Fibroblast of lung (primary cell): ENCODE measurements at regions not wholly inside any gene's neighbourhood (a gene's known extent, or its start where the extent isn't known, plus 50 kb on each side); places are given as distances from the start of the nearest gene placed in this dataset.

Experiments used
- DNase-seq, 2 donors: peaks; one replicate each; pipeline versions ENCODE4 v3.0.0 to v3.0.0-alpha.2; 2010; ENCODE audit warnings: low read depth in 2 of 2
- H2AFZ ChIP-seq: 2 replicates; pipeline ENCODE4 v1.5.1; 2012; ENCODE audit warnings: low read length, control low read depth, inconsistent platforms
- H3K27ac ChIP-seq: 2 replicates; pipeline ENCODE4 v1.5.1; 2011; ENCODE audit warnings: low read length, control low read depth; ENCODE audit not compliant: insufficient read depth
- H3K27me3 ChIP-seq: 2 replicates; pipeline ENCODE4 v1.5.1; 2011; ENCODE audit warnings: mild to moderate bottlenecking, low read length; ENCODE audit not compliant: control insufficient read depth, insufficient read depth
- H3K36me3 ChIP-seq: 2 replicates; pipeline ENCODE4 v1.5.1; 2011; ENCODE audit warnings: low read length; ENCODE audit not compliant: control insufficient read depth, insufficient read depth
- H3K4me1 ChIP-seq: 2 replicates; pipeline ENCODE4 v1.5.1; 2011; ENCODE audit warnings: low read length; ENCODE audit not compliant: control insufficient read depth, insufficient read depth; ENCODE audit errors: extremely low read depth
- H3K4me2 ChIP-seq: 2 replicates; pipeline ENCODE4 v1.5.1; 2011; ENCODE audit warnings: low read length, control low read depth; ENCODE audit not compliant: insufficient read depth; ENCODE audit errors: extremely low read depth
- H3K4me3 ChIP-seq, 4 experiments: fragments of 200-600 bp in 1 of 4; sonication (generic) in 1 of 4; replicated peaks in 1 of 4; 2 replicates each; pipeline ENCODE4 v1.5.1; 2011 to 2016; ENCODE audit warnings: low read length in 4 of 4, low read depth in 3 of 4, mild to moderate bottlenecking in 3 of 4, control low read depth in 2 of 4, inconsistent platforms in 1 of 4, mixed read lengths in 1 of 4; ENCODE audit not compliant: insufficient read depth in 1 of 4; ENCODE audit errors: control extremely low read depth in 1 of 4
- H3K79me2 ChIP-seq: 2 replicates; pipeline ENCODE4 v1.5.1; 2012; ENCODE audit warnings: mild to moderate bottlenecking, low read length, inconsistent platforms; ENCODE audit not compliant: control insufficient read depth, insufficient read depth
- H3K9ac ChIP-seq: 2 replicates; pipeline ENCODE4 v1.5.1; 2011; ENCODE audit warnings: mild to moderate bottlenecking, low read length, control low read depth; ENCODE audit not compliant: insufficient read depth
- H3K9me3 ChIP-seq: 2 replicates; pipeline ENCODE4 v1.5.1; 2012; ENCODE audit warnings: low read depth, low read length; ENCODE audit not compliant: control insufficient read depth, insufficient read depth
- H4K20me1 ChIP-seq: 2 replicates; pipeline ENCODE4 v1.5.1; 2011; ENCODE audit warnings: low read length; ENCODE audit not compliant: control insufficient read depth, insufficient read depth; ENCODE audit errors: extremely low read depth
- CTCF ChIP-seq, 2 donors: IDR thresholded peaks in 1 of 2; conservative IDR thresholded peaks in 1 of 2; 1 replicate in 1 of 2; 2 replicates in 1 of 2; pipeline ENCODE4 v1.5.1; 2011 to 2012; ENCODE audit warnings: low read length in 2 of 2, control low read depth in 1 of 2, inconsistent platforms in 1 of 2, low read depth in 1 of 2, mild to moderate bottlenecking in 1 of 2
- EZH2 ChIP-seq: IDR thresholded peaks from 2 replicates; pipeline ENCODE4 v1.5.1; 2012; ENCODE audit warnings: low read length, control low read depth, mild to moderate bottlenecking; ENCODE audit errors: missing control alignments

GRCh38 chr6:56005426-56005825 is 130.0 kb upstream of the BMP5 start:
- Histone ChIP-seq H3K27me3 (no peaks in the 10 kb centered on the region), H3K9me3 (no peaks in the 10 kb centered on the region), H3K79me2 (no peaks in the 10 kb centered on the region), H4K20me1 (no peaks in the 10 kb centered on the region), H3K36me3 (no peaks in the 10 kb centered on the region), H3K4me3 (no peak overlapping the region), H3K27ac (no peak overlapping the region), H3K9ac (no peak overlapping the region), H3K4me1 (no peaks in the 10 kb centered on the region), H3K4me2 (no peak overlapping the region), H2AFZ (no peak overlapping the region)
- TF ChIP-seq EZH2: no peak
- no peak for TF ChIP-seq CTCF (conservative IDR thresholded peaks at IDR 0.05 in 1 of 2, IDR thresholded peaks at IDR 0.05 in 1 of 2; ENCODE audit: low read depth in 1 of 2, low read length in 2 of 2)
- no peak for DNase-seq

- peak; percentile 5 to 21 for DNase-seq
- Histone ChIP-seq H2AFZ (no peak overlapping the region), H3K27ac (no peak overlapping the region), H3K79me2 (no peaks in the 10 kb centered on the region), H3K4me1 (no peaks in the 10 kb centered on the region), H3K4me3 (no peak overlapping the region), H3K9ac (no peak overlapping the region), H4K20me1 (no peaks in the 10 kb centered on the region), H3K27me3 (no peaks in the 10 kb centered on the region), H3K4me2 (no peak overlapping the region), H3K9me3 (no peaks in the 10 kb centered on the region), H3K36me3 (no peaks in the 10 kb centered on the region)
- TF ChIP-seq EZH2: no peak
- no peak for TF ChIP-seq CTCF (conservative IDR thresholded peaks at IDR 0.05 in 1 of 2, IDR thresholded peaks at IDR 0.05 in 1 of 2; ENCODE audit: low read depth in 1 of 2, low read length in 2 of 2)
Observed at GRCh38 chr6:56004426-56004825, 129.0 kb upstream of the BMP5 start.

GRCh38 chr6:56003616-56004015 is 128.2 kb upstream of the BMP5 start:
- H2AFZ ChIP-seq: no peak overlapping the region
- TF ChIP-seq EZH2 (no peak), CTCF (conservative IDR thresholded peaks at IDR 0.05 in 1 of 2, IDR thresholded peaks at IDR 0.05 in 1 of 2; ENCODE audit: low read depth in 1 of 2, low read length in 2 of 2) (no peak)
- H3K27ac ChIP-seq: no peak overlapping the region
- H3K9ac ChIP-seq: no peak overlapping the region
- H3K4me1 ChIP-seq: no peaks in the 10 kb centered on the region
- no peak overlapping the region for H3K4me2 ChIP-seq
- no peaks in the 10 kb centered on the region for H3K36me3 ChIP-seq
- no peaks in the 10 kb centered on the region for H3K79me2 ChIP-seq
- H3K27me3 ChIP-seq: no peaks in the 10 kb centered on the region
- no peaks in the 10 kb centered on the region for H4K20me1 ChIP-seq
- no peaks in the 10 kb centered on the region for H3K9me3 ChIP-seq
- H3K4me3 ChIP-seq: no peak overlapping the region
- DNase-seq: no peak
